Globus pallidus (tissue), 1 donor: ENCODE measurements at regions not wholly inside any gene's neighbourhood (a gene's known extent, or its start where the extent isn't known, plus 50 kb on each side); places are given as distances from the start of the nearest gene placed in this dataset.
"Not testable (repeated sequence)": the region's sequence is repeated elsewhere in the genome, so short reads cannot be mapped to it uniquely, and the experiment has no call there.

Experiments used
- DNase-seq: peaks from one replicate; pipeline ENCODE4 v3.0.0-alpha.2; 2015; ENCODE audit warnings: low spot score

- DNase-seq = no peak
These were observed 745.8 kb downstream of the TRHDE start for GRCh38 chr12:73017981-73018380.

- no peak for DNase-seq
These were observed 781.7 kb downstream of the TRHDE start for GRCh38 chr12:73053893-73054292.

- no peak for DNase-seq
These were observed 785.3 kb downstream of the TRHDE start for GRCh38 chr12:73057428-73057827.

GRCh38 chr12:73065913-73066312 lies 793.7 kb downstream of the TRHDE start:
- no peak for DNase-seq

GRCh38 chr12:73067616-73068015 lies 795.4 kb downstream of the TRHDE start:
- DNase-seq = no peak

GRCh38 chr12:73072214-73072613 lies 800.0 kb downstream of the TRHDE start:
- no peak for DNase-seq

- DNase-seq = no peak
These were observed 804.6 kb downstream of the TRHDE start for GRCh38 chr12:73076760-73077159.

- no peak for DNase-seq
These were observed 811.6 kb downstream of the TRHDE start for GRCh38 chr12:73083736-73084135.

- no peak for DNase-seq
These were observed 834.1 kb downstream of the TRHDE start for GRCh38 chr12:73106296-73106695.

GRCh38 chr12:73106896-73107295 lies 834.7 kb downstream of the TRHDE start:
- no peak for DNase-seq

GRCh38 chr12:73110816-73111215 lies 838.6 kb downstream of the TRHDE start:
- DNase-seq = no peak

GRCh38 chr12:73112035-73112816 lies 840.1 kb downstream of the TRHDE start:
- no peak for DNase-seq

GRCh38 chr12:73124480-73124879 lies 852.3 kb downstream of the TRHDE start:
- DNase-seq = no peak

- DNase-seq = no peak
These were observed 853.0 kb downstream of the TRHDE start for GRCh38 chr12:73125148-73125547.

GRCh38 chr12:73136386-73136785 lies 864.2 kb downstream of the TRHDE start:
- DNase-seq = no peak

- DNase-seq = not testable (repeated sequence)
These were observed 867.5 kb downstream of the TRHDE start for GRCh38 chr12:73139642-73140041.

- no peak for DNase-seq
These were observed 886.2 kb downstream of the TRHDE start for GRCh38 chr12:73158341-73158740.

GRCh38 chr12:73159954-73160353 lies 887.8 kb downstream of the TRHDE start:
- no peak for DNase-seq

- no peak for DNase-seq
These were observed 889.8 kb downstream of the TRHDE start for GRCh38 chr12:73161970-73162369.

GRCh38 chr12:73180734-73181133 lies 908.6 kb downstream of the TRHDE start:
- DNase-seq = no peak

GRCh38 chr12:73181244-73181643 lies 909.1 kb downstream of the TRHDE start:
- no peak for DNase-seq

GRCh38 chr12:73185403-73185802 lies 913.2 kb downstream of the TRHDE start:
- no peak for DNase-seq

- DNase-seq = no peak
These were observed 914.1 kb downstream of the TRHDE start for GRCh38 chr12:73186272-73186671.

GRCh38 chr12:73187765-73188164 lies 915.6 kb downstream of the TRHDE start:
- no peak for DNase-seq
